Upper lobe of right lung (tissue), 1 donor: ENCODE measurements at regions not wholly inside any gene's neighbourhood (a gene's known extent, or its start where the extent isn't known, plus 50 kb on each side); places are given as distances from the start of the nearest gene placed in this dataset.

Experiments
- ATAC-seq: fragments of 200-7000 bp; cut with Tn5 transposase; one replicate; pipeline ENCODE4 v1.9.1; 2020; ENCODE audit warnings: mild to moderate bottlenecking, moderate library complexity
- DNase-seq: peaks from one replicate; pipeline ENCODE4 v3.0.0-alpha.2; 2020
- H3K27ac ChIP-seq: fragments of 200-600 bp; one replicate; pipeline ENCODE4 v1.8.0; 2022
- H3K27me3 ChIP-seq: fragments of 200-600 bp; one replicate; pipeline ENCODE4 v1.8.0; 2022; ENCODE audit warnings: mild to moderate bottlenecking
- H3K36me3 ChIP-seq: fragments of 200-600 bp; one replicate; pipeline ENCODE4 v1.8.0; 2022
- H3K4me1 ChIP-seq: fragments of 200-600 bp; one replicate; pipeline ENCODE4 v1.8.0; 2022
- H3K4me3 ChIP-seq: fragments of 200-600 bp; one replicate; pipeline ENCODE4 v1.8.0; 2022; ENCODE audit warnings: mild to moderate bottlenecking
- H3K9me3 ChIP-seq: fragments of 200-600 bp; one replicate; pipeline ENCODE4 v1.8.0; 2022
- intact Hi-C: fragments of 100-400 bp; cut with DNase I; formaldehyde crosslinking; loops from one replicate; pipeline ENCODE4 v1.11.0; 2022
- TF ChIP-seq, protein P1 (sequence below): fragments of 200-600 bp; IDR thresholded peaks from one replicate; pipeline ENCODE4 v1.8.0; 2022; ENCODE audit warnings: antibody characterized with exemption
- donor health status: DM: no; HTN: yes; CAD: no; lungs with severe emphysema.

DNA sequence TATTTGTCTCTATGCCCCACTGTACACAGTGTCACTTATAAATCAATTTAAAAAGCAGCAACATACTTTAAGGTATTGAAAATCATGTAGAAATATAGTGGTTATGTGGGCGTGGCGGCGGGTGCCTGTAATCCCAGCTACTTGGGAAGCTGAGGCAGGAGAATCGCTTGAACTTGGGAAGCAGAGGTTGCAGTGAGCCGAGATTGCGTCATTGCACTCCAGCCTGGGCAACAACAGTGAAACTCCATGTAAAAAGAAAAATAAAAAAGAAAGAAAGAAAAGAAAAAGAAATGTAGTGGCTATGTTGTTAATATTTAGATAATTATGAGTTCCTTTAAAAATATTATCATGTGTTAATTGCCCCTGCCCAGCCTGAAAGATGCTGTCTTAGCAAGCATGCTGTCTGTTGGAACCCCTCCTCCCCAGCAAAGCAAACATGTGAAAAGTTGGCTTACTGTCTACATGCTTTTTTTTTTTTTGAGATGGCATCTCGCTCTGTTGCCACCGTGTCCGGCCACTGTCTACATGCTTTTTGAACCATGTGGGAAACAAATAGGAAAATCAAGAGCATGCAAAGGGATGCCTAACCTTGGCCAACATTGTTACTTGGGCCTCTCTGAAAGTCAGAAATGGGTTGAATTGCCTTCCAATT, 151.4 kb upstream of the TSHZ2 start:
- no peak overlapping the region for H3K4me3 ChIP-seq
- ATAC-seq = no peak
- H3K4me1 ChIP-seq = no peaks in the 10 kb centered on the region
- peaks cover 5% of the 10 kb centered on the region for H3K27me3 ChIP-seq
- no peak for DNase-seq
- no peak overlapping the region for H3K27ac ChIP-seq
- H3K9me3 ChIP-seq = no peaks in the 10 kb centered on the region
- intact Hi-C loops = no loop called here
- TF ChIP-seq, protein P1, sequence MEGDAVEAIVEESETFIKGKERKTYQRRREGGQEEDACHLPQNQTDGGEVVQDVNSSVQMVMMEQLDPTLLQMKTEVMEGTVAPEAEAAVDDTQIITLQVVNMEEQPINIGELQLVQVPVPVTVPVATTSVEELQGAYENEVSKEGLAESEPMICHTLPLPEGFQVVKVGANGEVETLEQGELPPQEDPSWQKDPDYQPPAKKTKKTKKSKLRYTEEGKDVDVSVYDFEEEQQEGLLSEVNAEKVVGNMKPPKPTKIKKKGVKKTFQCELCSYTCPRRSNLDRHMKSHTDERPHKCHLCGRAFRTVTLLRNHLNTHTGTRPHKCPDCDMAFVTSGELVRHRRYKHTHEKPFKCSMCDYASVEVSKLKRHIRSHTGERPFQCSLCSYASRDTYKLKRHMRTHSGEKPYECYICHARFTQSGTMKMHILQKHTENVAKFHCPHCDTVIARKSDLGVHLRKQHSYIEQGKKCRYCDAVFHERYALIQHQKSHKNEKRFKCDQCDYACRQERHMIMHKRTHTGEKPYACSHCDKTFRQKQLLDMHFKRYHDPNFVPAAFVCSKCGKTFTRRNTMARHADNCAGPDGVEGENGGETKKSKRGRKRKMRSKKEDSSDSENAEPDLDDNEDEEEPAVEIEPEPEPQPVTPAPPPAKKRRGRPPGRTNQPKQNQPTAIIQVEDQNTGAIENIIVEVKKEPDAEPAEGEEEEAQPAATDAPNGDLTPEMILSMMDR = no peak
- H3K36me3 ChIP-seq = no peaks in the 10 kb centered on the region

- Histone ChIP-seq H3K9me3 (no peaks in the 10 kb centered on the region), H3K27ac (no peak overlapping the region), H3K36me3 (no peaks in the 10 kb centered on the region), H3K4me1 (no peaks in the 10 kb centered on the region), H3K4me3 (no peak overlapping the region), H3K27me3 (peaks cover 5% of the 10 kb centered on the region)
- DNase-seq (no peak), ATAC-seq (no peak)
- intact Hi-C loops = no loop called here
- TF ChIP-seq, protein P1 = no peak
Observed at GRCh38 chr20:52818491-52818890, 153.7 kb upstream of the TSHZ2 start.

GRCh38 chr20:52817981-52818380, 154.2 kb upstream of the TSHZ2 start:
- H3K9me3 ChIP-seq = no peaks in the 10 kb centered on the region
- no peak overlapping the region for H3K4me3 ChIP-seq
- H3K27me3 ChIP-seq = peaks cover 5% of the 10 kb centered on the region
- no peak for ATAC-seq
- H3K36me3 ChIP-seq = no peaks in the 10 kb centered on the region
- intact Hi-C loops = no loop called here
- H3K27ac ChIP-seq = no peak overlapping the region
- no peak for DNase-seq
- TF ChIP-seq, protein P1 = no peak
- no peaks in the 10 kb centered on the region for H3K4me1 ChIP-seq

GRCh38 chr20:52817511-52817910, 154.6 kb upstream of the TSHZ2 start:
- Histone ChIP-seq H3K4me3 (no peak overlapping the region), H3K9me3 (no peaks in the 10 kb centered on the region), H3K27ac (no peak overlapping the region), H3K36me3 (no peaks in the 10 kb centered on the region), H3K4me1 (no peaks in the 10 kb centered on the region), H3K27me3 (peaks cover 5% of the 10 kb centered on the region)
- DNase-seq = no peak
- TF ChIP-seq, protein P1 = no peak
- ATAC-seq = no peak
- intact Hi-C loops = no loop called here

DNA sequence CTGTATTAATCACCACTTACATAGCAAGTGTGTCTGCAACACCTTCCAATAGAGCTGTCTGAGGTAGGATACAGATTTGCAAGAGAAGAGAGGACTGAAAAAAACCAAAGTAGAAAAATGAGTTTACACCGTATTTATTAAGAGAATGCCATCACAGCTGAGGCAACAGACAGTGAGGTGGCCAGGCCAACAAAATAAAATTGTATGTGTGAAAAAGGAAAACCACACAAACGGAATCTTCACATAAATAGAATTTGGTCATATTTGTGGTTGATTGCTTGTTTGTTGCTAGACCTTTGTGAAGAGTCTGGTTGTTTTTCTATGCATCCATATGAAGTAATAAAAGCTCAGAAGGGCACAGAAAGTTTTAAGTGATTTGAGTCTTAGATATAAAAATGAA, 157.8 kb upstream of the TSHZ2 start:
- TF ChIP-seq, protein P1 = no peak
- Histone ChIP-seq H3K36me3 (no peaks in the 10 kb centered on the region), H3K9me3 (no peaks in the 10 kb centered on the region), H3K27ac (no peak overlapping the region), H3K4me3 (no peak overlapping the region), H3K27me3 (peaks cover 5% of the 10 kb centered on the region), H3K4me1 (no peaks in the 10 kb centered on the region)
- ATAC-seq (no peak), DNase-seq (no peak)
- intact Hi-C loops = no loop called here
